ENCODE measurements at regions not wholly inside any gene's neighbourhood (a gene's known extent, or its start where the extent isn't known, plus 50 kb on each side); places are given as distances from the start of the nearest gene placed in this dataset.

DNA sequence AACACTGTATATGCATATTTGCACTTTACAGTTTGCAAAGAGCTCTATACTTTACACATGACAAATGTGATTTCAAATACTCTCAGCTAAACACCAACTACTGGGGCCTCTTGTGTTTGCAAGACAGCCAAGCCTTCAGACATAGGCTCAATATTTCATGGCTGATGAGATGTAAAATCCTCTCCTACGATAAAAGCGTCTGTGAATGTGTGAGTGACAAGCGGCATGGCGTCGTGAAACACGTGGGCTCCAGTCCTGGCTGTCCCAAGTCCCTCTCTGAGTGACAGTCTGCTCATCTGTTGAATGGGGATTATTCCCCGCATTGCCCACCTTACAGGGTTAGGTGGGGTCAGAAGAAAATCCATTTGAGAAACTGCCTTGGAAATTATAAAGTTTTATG lies 489.8 kb downstream of the RNF144A start:
- no peaks in the 10 kb centered on the region for H3K9me3 ChIP-seq
- no peak overlapping the region for H3K27ac ChIP-seq
- in situ Hi-C loops (cut with MboI; ENCODE audit: low pct_ligation_motif_present in 1 of 4, low pct_unique_long_range_greater_than_20kb in 1 of 4, low sequenced_read_pairs in 3 of 4) (no loop called here), intact Hi-C loops (cut with DNase I; ENCODE audit: low total_unique reads) (no loop called here)
- 80 to 91% methylated on average over 3 to 7 of the region's 7 CpGs for WGBS, 2 donors (ENCODE audit: low coverage in 1 of 2)
- no peaks in the 10 kb centered on the region for H3K36me3 ChIP-seq
- DNase-seq: no peak
- H3K27me3 ChIP-seq: no peaks in the 10 kb centered on the region
- no peaks in the 10 kb centered on the region for H3K4me1 ChIP-seq
- no peak for TF ChIP-seq CTCF (IDR thresholded peaks at IDR 0.05)
- no peak for TF ChIP-seq EP300 (IDR thresholded peaks at IDR 0.05; ENCODE audit: low read depth)
- TF ChIP-seq POLR2AphosphoS5 (IDR thresholded peaks at IDR 0.05): no peak
- no peak for TF ChIP-seq POLR2A (IDR thresholded peaks at IDR 0.05)
- H3K4me3 ChIP-seq: no peak overlapping the region

GRCh38 chr2:7407906-7408680 lies 490.9 kb downstream of the RNF144A start:
- H3K27ac ChIP-seq: no peak overlapping the region
- in situ Hi-C loops (cut with MboI; ENCODE audit: low pct_ligation_motif_present in 1 of 4, low pct_unique_long_range_greater_than_20kb in 1 of 4, low sequenced_read_pairs in 3 of 4): no loop called here
- DNase-seq: no peak
- no peak for TF ChIP-seq EP300 (IDR thresholded peaks at IDR 0.05; ENCODE audit: low read depth)
- no peak for TF ChIP-seq POLR2AphosphoS5 (IDR thresholded peaks at IDR 0.05)
- no peak for TF ChIP-seq CTCF (IDR thresholded peaks at IDR 0.05)
- TF ChIP-seq POLR2A (IDR thresholded peaks at IDR 0.05): no peak
- H3K36me3 ChIP-seq: no peaks in the 10 kb centered on the region
- H3K4me3 ChIP-seq: no peak overlapping the region
- WGBS, 2 donors (ENCODE audit: low coverage in 1 of 2): 90 to 92% methylated on average over 5 to 6 of the region's 6 CpGs
- no peaks in the 10 kb centered on the region for H3K9me3 ChIP-seq
- H3K4me1 ChIP-seq: no peaks in the 10 kb centered on the region
- no peaks in the 10 kb centered on the region for H3K27me3 ChIP-seq
- intact Hi-C loops (cut with DNase I; ENCODE audit: low total_unique reads): no loop called here

DNA sequence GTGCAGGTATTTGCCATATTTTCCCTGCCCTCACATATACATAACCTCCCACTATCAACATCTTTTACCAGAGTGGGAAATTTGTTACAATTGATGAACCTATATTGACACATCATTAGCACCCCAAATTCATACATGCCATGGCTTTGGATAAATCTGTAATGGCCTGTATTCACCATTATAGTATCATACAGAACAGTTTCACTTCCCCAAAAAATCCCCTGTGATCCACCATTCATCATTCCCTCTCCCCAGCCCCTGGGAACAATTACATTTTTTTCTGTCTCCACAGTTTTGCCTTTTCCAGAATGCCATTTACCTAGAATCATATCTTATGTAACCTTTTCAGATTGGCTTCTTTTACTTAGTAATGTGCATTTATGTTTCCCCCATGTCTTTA lies 494.5 kb downstream of the RNF144A start:
- H3K9me3 ChIP-seq: no peaks in the 10 kb centered on the region
- no peak overlapping the region for H3K4me3 ChIP-seq
- H3K27me3 ChIP-seq: no peaks in the 10 kb centered on the region
- in situ Hi-C loops (cut with MboI; ENCODE audit: low pct_ligation_motif_present in 1 of 4, low pct_unique_long_range_greater_than_20kb in 1 of 4, low sequenced_read_pairs in 3 of 4): no loop called here
- TF ChIP-seq CTCF (IDR thresholded peaks at IDR 0.05): no peak
- TF ChIP-seq POLR2A (IDR thresholded peaks at IDR 0.05): no peak
- TF ChIP-seq EP300 (IDR thresholded peaks at IDR 0.05; ENCODE audit: low read depth): no peak
- TF ChIP-seq POLR2AphosphoS5 (IDR thresholded peaks at IDR 0.05): no peak
- no peak overlapping the region for H3K27ac ChIP-seq
- intact Hi-C loops (cut with DNase I; ENCODE audit: low total_unique reads): no loop called here
- H3K36me3 ChIP-seq: no peaks in the 10 kb centered on the region
- H3K4me1 ChIP-seq: no peaks in the 10 kb centered on the region
- no peak for DNase-seq

GRCh38 chr2:7417845-7418742 lies 500.9 kb downstream of the RNF144A start:
- TF ChIP-seq POLR2A (IDR thresholded peaks at IDR 0.05) (no peak), EP300 (IDR thresholded peaks at IDR 0.05; ENCODE audit: low read depth) (no peak), POLR2AphosphoS5 (IDR thresholded peaks at IDR 0.05) (no peak), CTCF (IDR thresholded peaks at IDR 0.05) (no peak)
- intact Hi-C loops (cut with DNase I; ENCODE audit: low total_unique reads): no loop called here
- H3K9me3 ChIP-seq: no peaks in the 10 kb centered on the region
- in situ Hi-C loops (cut with MboI; ENCODE audit: low pct_ligation_motif_present in 1 of 4, low pct_unique_long_range_greater_than_20kb in 1 of 4, low sequenced_read_pairs in 3 of 4): no loop called here
- no peaks in the 10 kb centered on the region for H3K36me3 ChIP-seq
- no peaks in the 10 kb centered on the region for H3K4me1 ChIP-seq
- no peak overlapping the region for H3K27ac ChIP-seq
- H3K27me3 ChIP-seq: peaks cover 3% of the 10 kb centered on the region
- no peak overlapping the region for H3K4me3 ChIP-seq
- WGBS, 2 donors (ENCODE audit: low coverage in 1 of 2): 55 to 64% methylated on average over 2 of the region's 2 CpGs
- no peak for DNase-seq
